ENCODE measurements at regions not wholly inside any gene's neighbourhood (a gene's known extent, or its start where the extent isn't known, plus 50 kb on each side); places are given as distances from the start of the nearest gene placed in this dataset.

DNA sequence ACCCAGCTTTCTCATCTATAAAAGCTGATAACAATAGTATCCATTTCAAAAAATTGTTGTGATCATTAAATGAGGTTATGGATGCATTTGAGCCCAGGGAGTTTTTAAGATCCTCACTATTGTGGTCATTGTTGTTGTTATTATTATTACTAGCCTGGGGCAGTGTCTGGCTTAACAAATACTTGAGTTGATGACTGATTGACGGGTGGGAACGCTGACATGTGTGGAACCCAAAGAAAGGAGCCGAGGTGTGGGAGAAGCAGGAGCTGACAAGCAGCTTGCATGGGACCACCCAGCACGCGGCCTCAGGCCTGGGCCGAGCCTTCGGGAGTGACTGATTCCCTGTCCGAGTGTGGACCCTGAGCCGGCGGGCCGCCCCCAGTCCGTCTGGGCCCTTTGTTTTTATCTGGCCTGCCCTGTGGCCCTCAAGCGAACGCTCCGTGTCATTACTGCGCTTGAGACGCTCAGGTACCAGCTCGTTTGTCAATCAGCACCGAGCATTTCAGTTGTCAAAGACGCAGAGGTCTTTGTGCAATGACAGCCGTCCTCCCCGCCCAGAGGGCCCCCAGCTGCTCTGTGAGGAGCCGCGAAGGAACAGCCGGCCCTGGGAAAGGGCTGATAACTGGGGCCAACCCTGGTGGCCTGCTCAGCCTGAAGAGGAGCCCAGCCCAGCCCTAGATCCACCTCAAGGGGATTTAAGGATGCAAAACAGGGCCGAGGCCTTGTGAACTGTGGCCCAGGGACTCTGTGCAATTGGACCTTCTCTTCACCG, 132.9 kb upstream of the FOXF1 start:
- DNase-seq, result no peak

DNA sequence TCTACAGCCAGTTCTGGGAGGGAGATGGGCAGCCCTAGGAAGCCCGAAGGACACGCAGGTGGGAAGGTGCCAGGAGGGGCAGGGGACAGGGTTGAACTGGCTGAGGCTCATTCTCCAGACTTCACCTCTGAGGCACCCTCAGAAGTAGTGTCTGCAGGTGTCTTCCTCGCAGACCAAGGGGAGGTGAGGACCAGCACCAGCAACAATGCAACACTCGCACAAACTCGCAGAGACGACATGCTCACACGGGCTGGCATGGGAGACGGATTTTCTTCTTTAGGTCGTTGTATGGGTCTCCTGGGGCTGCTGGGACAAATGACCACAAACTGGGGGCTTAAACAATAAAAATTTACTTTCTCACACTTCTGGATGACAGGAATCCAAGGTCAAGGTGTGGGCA, 132.2 kb upstream of the FOXF1 start:
- DNase-seq, result no peak

DNA sequence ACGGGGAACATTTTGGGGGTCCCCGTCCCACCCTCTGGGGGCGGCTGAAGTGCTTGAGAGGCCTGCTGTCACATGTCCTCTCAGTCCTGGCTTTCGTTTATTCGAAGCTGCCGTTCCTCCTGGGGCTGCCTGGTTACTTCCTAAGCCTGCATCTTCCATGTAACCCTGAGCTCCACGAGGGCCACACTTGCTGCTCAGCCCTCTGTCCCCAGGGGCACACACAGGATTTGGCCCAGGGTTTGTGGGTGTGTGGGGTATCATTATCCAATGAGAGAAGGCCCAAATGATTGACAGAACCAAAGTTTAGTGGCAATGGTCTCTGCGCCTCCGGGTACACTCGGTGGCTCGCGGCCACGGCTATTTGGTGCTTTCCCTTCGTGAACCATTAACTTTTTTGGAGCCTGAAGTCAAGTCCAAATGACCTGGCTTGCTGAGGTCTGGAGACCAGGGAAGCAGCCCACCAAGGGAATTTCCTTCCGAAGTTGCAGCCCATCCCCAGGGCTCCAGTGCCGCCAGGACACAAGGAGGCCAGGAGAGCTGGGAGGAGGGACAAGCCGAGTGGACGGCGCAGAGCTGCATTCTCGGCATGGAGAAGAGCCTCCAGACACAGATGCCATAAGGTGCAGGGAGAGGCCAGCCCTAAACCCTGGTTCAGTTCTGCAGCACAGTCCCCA, 131.4 kb upstream of the FOXF1 start:
- no peak for DNase-seq

DNA sequence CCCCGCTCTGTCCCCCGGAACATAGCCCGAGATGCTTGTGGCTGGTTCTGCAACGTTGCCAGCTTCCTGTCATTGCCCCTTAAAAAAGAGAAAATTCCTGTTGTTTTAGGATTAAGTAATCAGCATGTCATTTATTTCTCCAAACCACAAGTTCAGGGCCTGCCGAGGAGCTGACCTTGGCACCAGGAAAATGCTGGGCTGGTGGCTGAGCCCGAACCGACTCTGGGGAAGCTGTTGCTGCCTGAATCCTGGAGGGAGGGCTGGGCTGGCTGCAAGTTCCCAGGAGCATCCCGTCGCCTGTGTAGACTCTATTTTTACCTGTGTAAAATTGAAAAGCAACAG, 130.9 kb upstream of the FOXF1 start:
- no peak for DNase-seq

DNA sequence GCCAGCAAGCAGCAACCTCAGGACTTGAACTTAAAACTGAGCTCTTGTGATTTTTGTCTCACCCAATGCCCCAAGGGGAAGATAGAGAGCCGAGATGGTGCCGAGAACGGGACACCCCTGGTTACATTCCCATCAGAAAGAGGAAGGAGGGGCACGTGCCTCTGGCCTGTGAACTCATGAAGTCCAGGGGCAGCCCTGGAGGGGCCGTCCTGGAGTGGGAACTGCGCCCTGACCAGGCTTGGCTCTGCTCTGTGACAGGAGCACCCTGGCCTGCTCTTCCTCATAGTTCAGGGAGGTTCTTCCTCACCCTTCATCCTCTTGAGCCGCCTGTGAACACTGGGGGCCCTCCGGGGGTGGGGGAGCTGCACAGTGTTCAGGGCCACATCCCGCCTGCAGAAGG, 130.3 kb upstream of the FOXF1 start:
- no peak for DNase-seq

DNA sequence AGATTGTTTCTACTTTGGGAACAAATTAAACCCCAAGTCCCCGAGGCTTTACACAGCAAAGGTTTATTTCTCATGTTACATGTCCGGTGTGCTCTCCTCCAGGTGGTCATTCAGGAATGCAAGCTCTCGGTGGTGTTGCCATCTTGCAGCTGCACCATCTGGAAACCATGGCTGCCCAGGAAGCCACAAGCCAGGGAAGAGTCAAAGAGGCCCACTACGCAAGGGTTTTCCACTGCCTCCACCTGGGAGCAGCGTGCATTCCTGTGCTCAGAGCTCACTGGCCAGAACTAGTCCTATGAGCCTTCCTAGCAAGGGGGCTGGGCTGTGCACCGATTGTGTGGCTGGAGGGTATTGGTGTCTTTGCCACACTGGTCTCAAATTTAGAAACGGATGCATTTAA, 128.8 kb upstream of the FOXF1 start:
- DNase-seq, result no peak

DNA sequence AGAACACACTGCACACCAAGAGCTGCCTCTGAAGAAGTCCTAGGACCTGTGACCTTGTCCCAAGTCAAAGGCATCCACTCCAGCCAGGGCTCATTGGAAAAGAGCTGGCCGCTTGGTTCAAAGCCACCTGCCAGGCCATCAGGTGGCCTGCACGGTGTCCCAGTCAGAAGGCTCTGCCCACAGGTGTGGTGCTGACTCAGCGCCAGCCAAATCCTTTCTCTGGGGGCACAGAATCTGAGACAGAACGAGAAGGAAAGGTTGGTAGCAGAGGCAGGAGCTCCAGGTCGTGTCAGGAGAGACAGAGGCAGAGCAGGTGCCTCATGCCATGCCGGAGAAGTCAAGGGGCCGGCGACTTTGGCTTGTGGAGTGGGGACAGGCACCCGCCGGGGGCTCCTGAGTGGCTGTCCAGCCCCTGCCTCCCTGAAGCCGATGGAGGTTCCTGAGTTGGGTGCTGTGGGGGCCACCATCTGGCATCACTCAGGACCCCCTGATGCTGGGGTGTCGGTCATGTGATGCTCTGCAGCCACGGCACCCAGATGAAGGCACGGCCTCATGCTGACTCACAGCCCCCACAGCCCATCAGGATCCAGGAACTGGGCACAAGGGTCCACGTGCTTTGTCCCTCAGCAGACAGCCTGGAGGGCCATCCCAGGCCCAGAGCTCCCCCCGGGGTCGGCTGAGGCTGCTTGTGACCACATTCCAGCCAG, 128.1 kb upstream of the FOXF1 start:
- no peak for DNase-seq

DNA sequence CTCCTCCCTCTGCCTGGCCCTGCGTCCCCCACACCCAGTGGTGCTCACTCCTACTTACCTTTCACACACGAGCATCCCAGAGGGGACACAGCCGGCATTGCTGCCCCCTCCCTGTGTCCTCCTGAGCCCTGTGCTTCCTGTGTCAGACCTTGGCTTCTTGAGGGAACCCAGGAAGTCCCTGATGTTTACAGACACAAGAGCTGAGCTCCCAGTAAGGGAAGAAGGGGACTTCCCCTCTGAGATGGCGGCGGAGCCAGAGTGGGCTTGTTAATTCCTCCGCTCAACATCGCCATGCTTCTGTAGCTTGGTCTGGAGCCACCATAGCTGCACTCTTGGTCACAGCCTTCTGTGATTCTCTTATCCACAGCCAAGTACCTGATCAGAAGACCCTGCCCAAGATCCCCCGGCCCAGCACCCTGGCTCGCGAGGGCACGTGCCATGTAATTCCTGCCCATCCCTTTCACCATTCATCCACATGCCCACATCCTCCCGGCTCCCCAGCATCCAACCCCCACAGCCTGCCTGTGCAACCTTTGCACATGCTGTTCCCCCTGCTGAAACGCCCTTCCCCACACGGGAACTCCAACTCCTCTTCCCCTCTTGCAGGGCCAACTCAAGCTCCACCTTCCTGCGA, 127.4 kb upstream of the FOXF1 start:
- DNase-seq, result no peak

DNA sequence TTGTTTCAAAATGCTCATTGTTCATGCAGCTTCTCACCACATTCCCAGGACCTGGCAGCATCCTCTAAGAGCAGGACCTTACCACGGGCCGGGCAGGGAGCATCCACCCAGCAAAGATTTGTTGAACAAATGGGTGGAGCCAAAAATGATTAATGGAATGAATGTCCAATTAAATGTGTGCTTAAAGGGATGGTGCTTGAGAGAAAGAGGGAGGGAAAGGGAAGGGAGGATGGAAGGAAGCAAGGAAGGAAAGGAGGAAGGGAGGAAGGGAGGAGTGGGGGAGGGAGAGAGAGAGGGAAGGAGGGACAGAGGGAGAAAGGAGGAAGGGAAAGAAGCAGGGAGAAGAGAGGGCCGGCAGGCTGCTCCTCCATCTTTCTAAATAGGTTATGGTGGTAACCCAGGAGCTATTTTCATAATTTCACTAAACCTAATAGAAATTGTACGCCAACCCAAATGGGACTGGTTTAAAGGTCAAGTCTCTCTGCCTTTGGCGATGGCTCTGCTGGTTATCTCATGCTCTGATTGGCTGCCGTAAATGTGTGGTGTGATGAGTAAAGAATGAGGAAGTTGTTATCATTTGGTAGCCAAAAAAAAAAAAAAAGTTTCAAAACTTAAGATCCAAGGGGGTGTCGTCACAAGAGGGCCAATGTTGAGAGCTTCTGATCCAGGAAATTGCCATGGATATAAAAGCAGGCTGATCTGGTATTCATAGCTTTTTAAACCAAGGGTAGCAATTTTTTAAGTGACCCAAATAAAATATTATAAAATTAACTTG, 126.7 kb upstream of the FOXF1 start:
- peak; percentile 24 for DNase-seq

DNA sequence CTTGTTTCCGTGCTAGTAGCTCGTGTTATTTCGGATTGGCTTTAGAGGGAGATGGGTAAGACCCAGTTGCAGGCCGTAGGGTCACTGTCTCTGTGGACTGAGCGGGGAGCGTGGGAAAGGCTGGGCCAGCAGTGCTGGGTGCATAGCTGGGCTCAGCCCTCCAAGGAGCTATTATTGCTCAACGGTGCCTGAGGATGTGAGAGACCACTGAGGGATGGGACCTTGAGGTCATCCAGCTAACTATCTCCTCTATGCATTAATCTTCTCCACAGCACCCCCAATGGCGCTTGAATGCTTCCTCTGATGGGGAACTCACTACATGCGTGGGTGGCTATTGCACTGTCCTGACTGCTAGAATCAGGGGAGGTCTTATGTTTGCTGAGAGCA, 126.1 kb upstream of the FOXF1 start:
- DNase-seq, result no peak

DNA sequence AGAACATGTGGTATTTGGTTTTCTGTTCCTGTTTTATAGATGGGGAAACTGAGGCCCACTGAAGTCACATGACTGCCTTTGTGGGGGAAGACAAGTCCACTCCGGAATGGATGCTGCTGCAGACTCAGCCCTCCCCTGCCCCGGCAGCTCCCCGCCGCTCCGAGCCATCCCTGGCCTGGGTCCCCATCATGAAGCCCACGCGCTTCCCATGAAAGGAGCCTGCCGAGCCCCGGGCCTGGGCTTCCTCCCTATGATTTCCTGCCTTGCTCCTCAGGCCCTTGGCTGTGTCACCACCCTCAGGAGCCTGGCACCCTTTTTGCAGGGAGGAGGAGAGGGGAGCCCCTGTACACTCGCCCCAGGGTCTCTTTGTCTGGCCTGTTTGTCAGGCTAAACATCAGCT, 125.3 kb upstream of the FOXF1 start:
- no peak for DNase-seq

DNA sequence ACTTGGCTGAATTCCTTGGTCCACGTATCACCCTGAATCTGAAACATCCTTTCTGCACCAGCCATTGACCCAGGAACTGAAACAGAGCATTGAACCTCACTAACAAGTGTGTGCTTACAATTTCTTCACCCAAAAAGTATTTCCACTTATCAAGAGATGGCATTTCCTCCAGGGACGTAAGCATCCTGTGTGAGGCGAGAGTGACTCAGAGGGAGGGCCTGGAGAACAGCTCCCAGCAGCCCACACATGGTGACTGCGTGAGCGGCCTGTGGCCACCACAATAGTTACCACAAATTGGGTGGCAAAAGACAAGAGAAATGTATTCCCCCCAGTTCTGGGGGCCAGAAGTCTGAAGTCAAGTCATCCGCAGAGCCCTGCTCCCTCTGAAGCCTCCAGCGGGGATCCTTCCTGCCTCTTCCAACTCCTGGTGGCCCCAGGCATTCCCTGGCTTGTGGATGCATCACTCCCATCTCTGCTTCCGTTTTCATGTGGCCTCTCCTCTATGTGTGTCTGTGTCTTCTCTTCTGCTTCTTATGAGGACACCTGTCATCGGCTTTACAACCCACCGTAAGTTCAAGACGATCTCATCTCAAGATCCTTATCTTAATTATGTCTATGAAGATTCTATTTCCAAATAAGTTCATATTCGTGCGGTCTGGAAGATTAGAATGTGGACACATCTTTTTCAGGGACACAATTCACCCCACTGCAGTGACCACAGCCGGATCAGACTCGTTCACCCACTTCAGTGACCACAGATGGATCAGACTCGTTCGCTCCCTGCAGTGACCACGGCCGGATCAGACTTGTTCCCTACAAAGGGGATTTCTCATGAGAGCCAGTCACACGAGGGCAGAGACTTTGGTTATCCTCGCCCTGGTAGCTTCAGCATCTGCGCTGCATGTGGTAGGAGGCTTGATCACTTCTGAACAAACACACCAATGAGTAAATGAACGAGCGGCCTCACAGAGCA, 122.6 kb upstream of the FOXF1 start:
- peak; percentile 37 for DNase-seq

DNA sequence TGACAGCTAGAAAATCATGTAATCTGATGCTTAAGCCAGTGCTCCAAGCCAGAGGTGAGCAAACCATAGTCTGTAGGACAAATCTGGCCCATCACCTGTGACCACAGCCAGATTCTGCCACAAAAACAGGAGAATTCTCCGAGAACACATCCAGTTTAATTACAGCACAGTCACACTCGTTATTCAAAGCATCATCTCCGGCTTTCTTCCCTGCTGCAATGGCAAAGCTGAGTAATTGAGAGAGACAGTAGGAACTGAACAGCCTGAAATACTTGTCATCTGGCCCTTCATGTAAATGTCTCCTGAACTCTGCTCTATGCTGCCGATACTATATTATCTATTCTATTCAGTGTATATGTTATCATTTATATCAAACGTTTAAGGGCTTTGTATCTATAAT, 121.4 kb upstream of the FOXF1 start:
- no peak for DNase-seq

DNA sequence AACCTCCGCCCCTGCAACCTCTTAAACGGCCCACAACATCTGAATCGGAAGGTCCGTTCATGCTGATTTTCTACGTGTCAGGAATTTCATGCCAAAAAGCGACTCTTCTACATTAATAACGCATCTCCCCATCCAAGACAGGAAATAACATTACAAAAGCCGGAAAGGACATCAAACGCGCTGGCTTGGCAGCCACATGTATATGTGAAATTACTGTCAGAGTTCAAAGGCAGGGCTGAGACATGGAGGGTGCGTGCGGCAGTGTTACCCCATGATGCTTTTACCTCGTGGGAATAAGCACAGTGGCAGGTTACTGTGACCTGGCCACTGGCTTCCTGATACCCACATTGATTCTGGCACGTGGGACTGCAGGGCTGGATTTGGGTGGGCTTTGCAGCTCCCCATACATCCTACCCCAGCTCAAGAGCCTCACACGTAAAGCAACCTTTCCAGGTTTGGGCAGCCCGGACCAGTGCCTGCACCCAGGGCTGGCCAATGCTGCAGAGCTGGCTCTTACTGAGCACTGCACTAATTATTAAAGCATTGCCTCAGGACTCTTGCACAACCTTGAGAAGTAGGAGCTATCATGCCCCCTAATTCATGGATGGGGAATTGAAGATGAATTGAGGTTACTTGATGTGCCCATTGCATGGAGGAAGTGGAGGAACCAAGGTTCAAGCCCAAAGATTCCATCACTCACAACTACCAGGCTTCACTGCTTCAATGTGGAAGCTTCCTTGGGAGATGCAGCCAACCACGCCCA, 120.6 kb upstream of the FOXF1 start:
- DNase-seq, result no peak

DNA sequence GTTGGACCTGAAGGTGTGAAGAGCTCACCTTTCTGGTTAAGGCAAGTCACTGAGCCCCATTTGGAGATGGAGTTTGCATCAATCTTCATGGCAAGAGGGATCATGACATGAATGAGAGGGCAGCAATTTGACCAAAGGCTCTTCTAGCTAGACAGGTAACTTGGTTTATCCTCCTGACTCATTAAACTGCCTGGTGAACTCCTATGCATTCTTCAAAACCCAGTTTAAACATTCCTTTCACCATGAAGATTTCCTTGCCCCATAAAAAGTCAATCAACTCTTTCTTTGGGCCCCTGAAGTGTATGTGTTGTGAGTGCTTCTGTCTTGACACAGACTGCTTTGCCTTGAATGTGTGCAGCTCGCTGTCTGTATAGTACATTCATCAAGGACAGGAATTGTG, 120.0 kb upstream of the FOXF1 start:
- no peak for DNase-seq

DNA sequence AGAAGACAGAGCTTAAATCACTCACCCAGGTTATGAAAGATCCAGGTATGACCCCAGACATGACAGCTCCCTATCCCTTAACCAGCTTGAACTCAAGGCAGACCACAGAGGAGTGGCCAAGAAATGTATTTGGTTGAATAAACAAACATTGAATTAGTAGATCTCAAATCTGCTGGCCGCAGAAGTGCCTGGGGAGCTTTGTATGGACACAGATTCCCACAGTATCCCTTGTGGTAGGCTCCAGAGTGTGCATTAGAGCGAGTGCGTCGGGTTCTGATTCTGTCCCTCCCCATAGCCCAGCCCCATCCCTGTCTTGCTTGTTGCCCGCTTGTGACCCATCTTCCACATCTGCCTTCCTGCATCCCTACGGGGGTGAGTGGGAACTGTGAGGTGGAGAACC, 118.8 kb upstream of the FOXF1 start:
- peak; percentile 31 for DNase-seq

DNA sequence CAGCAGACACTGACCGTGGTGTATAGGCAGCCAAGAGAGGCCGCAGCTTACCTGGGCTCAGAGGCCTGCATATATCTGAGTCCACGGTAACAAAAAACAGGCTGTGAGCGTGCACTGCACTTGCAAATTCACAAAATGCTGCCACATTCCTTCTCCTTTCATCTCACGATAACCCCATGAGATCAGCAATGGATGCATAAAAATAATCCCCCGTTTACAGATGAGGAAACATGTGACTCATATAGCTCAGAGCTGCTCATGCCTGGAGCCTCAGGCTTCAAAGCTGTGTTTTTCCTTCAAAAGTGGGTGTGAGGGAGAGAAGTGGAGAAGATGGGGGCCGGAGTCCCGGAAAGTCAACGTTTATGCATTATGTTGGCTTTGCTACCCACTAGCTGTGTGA, 118.3 kb upstream of the FOXF1 start:
- DNase-seq, result peak; percentile 31

DNA sequence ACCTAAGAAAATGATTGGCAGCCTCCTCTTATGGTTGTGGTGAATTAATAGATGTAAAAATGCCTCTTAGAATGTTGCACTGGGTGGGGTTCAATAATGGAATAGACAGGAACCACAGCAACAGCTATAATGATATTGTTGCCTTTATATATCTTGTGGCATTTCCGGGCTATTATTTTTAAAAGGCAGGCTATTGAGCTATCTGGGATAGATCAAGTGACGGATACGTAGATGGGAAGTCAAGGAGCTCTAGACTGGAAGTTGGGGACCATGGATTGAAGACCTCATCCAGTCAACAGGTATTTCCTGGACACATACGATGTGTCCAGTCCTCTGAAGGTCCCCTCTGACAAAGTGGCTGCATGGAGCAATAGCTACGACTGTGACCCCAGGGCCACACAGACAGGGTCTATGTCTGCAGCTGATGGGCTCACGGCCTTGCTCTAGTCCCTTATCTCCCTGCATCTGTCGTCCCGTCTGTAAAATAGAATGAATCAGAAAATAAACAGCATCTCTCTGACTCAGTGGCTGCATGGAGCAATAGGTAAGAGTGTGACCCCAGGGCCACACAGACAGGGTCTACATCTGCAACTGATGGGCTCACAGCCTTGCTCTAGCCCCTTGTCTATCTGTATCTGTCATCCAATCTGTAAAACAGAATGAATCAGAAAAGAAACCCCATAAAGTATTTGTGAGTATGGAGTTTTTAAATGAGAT, 117.7 kb upstream of the FOXF1 start:
- no peak for DNase-seq

DNA sequence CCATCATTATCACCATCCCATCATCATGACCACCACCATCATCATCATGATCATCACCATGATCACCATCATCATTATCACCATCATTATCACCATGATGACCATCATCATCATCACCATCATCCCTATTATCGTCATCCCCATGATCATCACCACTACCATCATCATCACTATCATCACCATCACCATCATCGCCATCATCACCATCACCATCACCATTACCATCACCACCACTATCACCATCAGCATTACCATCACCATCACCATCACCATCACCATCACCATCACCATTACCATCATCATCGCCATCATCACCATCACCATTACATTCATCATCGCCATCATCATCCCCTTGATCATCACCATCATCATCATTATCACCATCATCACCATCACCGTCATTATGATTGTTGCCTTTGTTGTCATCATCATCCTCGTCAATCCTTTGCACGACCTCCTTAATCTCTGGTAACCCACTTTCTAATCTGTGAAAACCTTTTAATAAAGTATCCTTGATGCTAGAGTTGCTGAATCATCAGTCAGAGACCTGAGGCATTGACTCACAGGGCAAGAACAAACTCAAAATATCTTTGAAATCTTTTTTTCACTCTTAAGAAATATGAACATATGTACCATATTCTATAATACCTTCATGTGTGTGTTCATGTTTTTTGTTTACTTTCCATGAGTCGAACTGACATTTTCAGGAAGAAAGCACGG, 116.3 kb upstream of the FOXF1 start:
- no peak for DNase-seq

DNA sequence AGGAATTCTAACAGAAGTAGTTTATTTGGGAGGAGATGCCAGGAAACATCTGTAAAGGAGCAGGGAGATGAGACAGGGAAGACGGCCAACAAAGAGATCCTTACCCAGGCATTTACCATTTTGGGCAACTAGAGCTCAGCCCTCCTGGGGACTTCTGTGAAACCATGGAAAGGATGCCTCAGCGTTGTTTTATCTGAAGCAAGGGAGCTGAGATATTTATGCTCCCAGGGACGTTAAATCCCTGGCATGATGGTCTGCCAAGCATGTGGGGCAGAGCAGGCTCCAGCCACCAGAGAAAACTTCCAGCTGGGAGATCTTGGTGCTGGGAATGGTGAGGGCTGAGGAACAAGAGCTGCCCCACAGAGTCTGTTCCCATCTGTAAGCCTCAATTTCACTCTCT, 114.8 kb upstream of the FOXF1 start:
- no peak for DNase-seq

Data from T1000 (cell line).